ENCODE measurements at regions not wholly inside any gene's neighbourhood (a gene's known extent, or its start where the extent isn't known, plus 50 kb on each side); places are given as distances from the start of the nearest gene placed in this dataset.

DNA sequence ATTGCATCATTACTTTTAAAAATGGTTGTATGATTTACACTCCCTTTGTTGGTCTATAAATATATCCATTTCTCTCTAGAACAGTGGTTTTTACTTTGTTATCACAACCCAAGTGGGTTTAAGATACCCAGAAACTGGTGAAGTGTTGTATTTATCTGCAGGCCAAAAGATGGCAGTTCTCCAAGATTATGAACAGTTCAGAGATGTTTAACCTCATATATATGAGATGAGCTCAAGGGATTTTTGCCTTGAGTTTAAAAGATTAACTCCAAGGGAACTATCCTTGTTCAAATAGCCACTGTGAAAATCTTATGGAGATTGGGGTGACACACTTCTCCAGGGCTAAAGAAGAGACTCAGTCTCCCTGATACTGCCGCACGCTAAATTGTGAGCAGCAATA, 572.6 kb downstream of the TLE4 start:
- DNase-seq (ENCODE audit: low read depth in 4 of 4, low spot score in 3 of 4), result no peak

DNA sequence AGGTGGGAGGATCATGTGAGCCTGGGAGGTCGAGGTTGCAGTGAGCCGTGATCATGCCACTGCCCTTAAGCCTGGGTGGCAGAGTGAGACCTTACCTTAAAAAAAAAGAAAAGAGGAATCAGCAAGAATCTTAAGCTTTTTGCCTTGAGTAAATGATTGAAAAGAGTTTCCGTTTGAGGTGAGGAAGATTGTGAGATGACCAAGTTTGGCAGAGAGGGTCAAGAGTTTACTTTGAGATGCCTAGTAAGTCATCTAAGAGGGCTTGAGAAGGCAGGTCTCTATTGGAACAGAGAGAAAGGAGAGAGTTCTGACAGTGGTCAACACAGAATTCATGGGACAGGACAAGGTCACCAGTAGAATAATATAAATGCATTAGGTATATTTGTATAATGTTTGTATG, 572.1 kb downstream of the TLE4 start:
- DNase-seq (ENCODE audit: low read depth in 4 of 4, low spot score in 3 of 4), result no peak

DNA sequence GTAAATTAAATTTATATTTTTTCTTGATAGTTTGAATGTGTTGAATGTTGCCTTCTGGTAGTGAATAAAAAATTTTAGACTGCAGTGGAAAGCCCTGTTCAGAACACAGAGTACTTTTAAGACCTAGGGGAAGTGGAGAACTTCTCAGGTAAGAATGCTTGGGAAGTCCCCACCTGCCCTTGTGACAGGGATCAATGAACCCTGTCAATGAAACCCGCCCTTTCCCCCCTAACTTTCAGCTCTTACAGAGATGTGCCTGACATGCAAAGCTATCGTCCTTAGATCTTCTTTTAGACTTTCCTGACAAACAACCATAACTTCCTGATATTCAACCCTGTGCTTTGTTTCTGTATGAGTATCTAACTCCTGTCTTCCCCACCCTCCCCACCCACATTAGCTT, 562.7 kb downstream of the TLE4 start:
- DNase-seq (ENCODE audit: low read depth in 4 of 4, low spot score in 3 of 4), result no peak

DNA sequence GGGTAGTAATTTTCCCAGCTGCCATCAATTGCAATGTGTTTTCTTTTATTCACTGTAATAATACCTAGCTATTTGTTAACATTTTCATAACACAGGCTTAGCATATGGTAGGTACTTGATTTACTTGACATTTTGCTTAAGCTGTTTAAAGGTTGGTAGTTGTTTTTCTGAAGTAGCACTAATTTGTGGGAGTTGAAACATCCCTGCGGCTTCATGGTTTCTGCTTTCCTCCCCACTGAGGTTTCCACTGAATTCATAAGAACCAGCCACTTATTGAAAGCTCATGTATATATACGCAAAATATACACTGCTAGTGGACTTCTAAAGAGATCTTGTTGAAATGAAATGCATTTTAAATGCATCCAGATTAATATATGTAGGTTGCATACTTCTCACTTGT, 559.9 kb downstream of the TLE4 start:
- no peak for DNase-seq (ENCODE audit: low read depth in 4 of 4, low spot score in 3 of 4)

DNA sequence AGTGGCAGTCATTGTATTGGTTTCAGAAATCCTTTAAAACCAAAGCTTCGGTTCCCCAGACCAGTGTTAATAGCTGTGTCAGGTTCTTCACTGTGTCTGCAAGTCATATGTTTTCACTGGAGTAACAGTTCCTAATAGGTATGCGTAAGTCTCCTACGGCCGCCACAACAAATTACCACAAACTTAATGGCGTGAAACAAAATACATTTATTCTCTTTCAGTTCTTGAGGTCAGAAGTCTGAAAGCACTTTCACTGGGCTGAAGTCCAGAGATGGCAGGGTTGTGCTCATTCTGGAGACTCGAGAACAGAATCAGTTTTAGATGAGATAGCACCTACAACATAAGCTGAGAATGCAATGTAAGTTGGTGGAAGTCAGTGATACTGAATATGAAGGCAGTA, 556.2 kb downstream of the TLE4 start:
- no peak for DNase-seq (ENCODE audit: low read depth in 4 of 4, low spot score in 3 of 4)

DNA sequence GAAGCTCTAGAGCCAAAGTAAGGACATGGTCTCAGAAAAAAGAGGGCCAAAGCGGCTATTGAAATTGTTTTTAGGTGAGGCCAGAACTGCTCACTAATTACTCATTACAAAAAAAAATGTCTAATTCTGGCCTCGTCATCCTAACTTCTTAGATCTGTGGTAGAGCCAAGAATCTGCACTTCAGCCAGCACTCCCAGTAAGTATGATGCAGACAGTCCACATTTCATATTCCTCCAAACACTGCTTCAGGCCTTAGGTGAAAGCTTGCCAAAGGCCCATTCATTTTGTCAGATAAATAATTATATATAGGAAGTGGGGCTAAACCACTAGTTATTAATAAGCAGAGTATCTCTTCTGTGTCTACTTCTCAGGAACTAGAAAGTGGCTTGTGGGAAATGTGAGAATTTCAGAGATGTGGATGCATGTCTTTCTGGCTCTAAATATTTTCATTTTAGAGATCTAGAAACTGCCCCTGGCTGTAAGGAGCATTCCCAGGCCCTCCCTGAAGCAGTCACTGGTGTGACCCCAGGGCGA, 554.0 kb downstream of the TLE4 start:
- DNase-seq (ENCODE audit: low read depth in 4 of 4, low spot score in 3 of 4), result no peak

DNA sequence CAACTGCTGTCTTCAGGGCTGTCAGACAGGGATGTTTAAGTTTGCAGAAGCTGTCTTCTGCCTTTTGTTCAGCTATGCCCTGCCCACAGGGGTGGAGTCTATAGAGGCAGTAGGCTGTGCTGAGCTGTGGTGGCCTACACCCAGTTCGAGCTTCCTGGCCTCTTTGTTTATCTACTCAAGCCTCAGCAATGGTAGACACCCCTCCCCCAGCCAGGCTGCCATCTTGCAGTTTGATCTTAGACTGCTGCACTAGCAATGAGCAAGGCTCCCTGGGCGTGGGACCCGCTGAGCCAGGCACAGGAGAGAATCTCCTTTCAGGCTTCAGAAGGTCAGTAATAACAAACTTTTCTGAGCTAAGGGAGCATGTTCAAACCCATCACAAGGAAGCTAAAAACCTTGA, 545.3 kb downstream of the TLE4 start:
- DNase-seq (ENCODE audit: low read depth in 4 of 4, low spot score in 3 of 4), result no peak

DNA sequence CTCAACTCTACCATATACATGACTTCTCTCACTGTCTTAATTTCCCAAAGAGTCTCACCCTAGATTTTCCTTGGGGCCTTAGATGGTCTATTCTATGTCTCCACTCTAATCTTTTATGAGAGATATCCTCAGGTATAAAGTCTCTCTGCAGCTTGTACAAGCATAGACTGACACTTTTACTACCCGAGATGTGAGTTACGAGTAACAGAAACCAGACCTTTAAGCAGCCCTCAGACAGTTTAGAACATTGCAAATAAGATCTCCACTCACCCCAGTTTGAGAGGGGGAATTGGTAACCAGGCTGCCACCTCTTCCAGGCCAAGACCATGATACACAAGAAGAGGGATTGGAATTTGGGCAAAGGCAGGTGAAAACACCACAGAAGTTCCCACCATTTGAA, 542.5 kb downstream of the TLE4 start:
- no peak for DNase-seq (ENCODE audit: low read depth in 4 of 4, low spot score in 3 of 4)

DNA sequence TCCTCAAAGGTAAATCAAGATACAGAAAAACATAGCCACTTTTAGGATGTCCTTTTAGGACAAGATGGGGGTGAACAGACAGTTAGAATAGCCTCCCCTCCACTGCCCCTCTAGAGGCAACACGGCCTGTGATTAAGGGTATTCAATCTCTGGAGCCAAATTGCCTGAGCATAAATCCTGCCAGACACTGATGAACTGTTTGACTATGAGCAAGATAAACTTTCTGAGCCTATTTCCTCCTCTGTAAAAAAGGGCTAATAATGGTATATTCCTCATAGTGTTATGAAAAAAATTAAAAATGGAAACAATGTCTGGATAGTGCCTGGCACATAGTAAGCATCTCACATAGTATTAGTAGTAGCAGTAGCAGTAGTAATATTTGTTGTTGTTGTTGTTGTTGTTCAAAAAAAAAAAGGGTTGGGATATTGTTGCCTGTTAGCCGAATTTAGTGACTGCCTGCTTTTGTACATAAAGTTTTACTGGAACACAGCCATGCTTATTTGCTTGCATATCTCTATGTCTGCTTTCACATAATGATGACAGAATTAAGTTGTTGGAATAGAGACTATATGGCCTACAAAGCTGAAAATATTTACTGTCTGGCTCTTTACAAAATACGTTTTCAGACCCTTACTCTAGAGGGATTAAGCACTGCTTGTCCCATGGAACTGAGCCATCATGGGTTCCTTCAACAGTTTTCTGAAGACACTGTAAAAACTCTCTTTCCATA, 536.3 kb downstream of the TLE4 start:
- DNase-seq (ENCODE audit: low read depth in 4 of 4, low spot score in 3 of 4), result no peak

DNA sequence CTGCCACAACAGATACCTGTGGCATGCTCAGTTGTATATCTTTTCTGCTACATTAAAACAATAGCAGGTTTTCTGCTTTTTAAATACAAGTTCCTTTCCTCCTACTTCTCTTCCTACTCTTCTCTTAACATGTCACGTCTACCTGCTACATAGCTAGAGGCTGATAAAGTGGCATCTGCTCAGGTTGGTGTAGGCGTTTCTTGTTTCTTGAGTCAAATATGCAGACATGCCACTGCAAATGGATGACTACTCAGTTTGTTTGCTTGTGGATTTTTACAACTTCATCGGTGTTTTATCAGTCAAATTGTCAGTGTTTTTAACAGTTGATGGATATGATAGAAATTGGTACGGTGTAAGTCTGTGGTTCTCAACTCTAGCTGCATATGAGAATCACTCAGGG, 525.7 kb downstream of the TLE4 start:
- DNase-seq (ENCODE audit: low read depth in 4 of 4, low spot score in 3 of 4), result no peak

DNA sequence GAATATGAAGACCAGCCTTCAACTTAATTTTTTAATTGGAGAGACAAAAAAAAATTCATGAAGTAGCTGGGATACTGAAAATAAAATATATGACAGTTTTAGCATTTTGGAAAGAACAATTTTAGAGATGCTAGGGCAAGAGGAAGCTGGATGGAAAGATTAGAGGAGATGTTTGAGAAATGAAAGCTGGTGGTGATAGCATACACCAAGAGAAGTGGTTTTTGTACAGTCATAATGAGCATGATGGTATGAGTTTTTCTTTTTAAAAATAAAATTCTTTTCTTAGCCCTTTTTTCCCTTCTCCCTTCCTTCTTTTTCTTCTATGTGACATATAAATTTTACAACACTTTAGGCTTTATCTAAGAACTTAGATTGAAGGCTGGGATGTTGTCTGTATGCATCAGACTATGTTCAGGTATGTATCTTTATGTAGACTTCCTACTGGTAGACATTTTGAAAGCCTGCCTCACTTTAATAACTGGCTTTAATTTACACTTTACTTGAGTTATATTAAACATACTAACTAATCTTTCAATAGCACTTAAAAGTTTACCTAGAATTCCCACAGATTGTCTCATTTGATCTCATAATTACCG, 522.5 kb downstream of the TLE4 start:
- no peak for DNase-seq (ENCODE audit: low read depth in 4 of 4, low spot score in 3 of 4)

DNA sequence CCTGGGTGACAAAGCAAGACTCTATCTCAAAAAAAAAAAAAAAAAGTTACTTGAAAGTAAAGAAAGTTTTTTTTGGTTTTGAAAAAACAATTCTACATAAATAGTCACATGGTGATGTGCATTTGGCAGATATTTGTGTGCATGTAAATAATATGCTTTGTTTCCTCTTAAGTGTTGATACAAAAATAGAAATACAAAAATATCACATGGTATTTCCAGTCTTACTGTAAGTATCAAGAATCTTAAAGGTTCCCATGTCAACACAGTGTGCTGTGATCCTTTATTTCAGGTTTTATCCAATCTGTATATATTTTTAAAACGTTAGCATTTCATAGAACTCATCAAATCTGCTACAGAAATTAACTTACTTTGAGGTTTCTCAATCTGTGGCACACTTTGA, 521.9 kb downstream of the TLE4 start:
- DNase-seq (ENCODE audit: low read depth in 4 of 4, low spot score in 3 of 4), result no peak

DNA sequence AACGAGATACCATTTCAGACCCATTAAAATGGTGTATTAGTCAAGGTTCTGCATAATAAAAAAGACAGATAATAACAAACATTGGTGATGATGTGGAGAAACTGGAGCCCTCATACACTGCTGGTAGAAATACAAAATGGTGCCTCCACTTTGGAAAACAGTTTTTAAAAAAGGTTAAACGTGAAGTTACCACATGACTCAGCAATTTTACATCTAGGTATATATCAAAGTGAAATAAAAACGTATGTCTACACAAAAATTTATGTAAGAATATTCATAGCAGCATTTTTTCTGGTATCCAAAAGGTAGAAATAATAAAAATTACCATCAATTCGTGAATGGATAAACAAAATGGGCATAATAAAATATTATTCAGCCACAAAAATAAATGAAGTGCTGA, 519.8 kb downstream of the TLE4 start:
- DNase-seq (ENCODE audit: low read depth in 4 of 4, low spot score in 3 of 4), result no peak

DNA sequence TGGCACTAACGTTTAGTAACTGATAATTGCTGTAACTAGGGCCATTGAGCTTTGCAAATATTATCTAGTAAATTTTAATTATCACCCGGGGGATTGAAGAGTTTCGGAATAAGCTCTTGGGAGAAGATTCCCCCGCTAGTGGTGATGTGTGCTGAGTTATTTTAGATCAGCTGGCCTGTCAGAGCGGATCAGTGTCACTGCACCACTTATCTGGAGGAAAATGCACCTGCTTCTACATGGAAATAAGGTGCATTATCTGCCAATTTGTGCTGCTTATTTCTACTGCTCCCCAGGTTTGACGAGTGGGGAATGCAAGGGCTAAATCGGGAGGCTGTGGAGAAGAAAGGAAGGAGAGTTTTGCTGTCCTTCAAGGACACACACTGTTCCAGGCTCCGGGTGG, 518.6 kb downstream of the TLE4 start:
- no peak for DNase-seq (ENCODE audit: low read depth in 4 of 4, low spot score in 3 of 4)

DNA sequence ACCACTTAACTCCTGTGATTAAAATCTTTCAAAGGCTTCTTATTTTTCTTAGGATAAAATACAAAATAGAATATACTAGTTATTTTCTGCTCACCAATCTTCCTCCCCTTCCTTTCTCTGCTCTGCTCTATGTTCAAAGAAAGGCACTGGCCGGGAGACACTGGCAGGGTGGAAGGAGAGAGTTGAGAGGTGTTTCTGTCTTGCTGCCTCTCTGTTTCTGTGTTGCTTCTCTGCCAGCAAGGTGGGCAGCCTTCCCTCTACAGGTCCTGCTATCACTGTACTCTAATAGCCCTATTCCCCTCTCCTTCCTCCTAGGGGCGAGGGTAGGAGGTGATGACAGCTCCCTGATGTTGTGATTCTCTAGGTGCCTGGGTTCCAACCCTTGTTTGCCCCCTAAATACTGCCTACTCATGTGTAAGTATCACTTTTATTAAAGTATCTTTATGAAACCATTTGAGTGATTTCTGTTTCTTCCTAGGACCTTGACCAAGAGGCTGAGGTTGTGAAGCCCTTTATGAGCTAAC, 515.1 kb downstream of the TLE4 start:
- DNase-seq (ENCODE audit: low read depth in 4 of 4, low spot score in 3 of 4), result no peak

DNA sequence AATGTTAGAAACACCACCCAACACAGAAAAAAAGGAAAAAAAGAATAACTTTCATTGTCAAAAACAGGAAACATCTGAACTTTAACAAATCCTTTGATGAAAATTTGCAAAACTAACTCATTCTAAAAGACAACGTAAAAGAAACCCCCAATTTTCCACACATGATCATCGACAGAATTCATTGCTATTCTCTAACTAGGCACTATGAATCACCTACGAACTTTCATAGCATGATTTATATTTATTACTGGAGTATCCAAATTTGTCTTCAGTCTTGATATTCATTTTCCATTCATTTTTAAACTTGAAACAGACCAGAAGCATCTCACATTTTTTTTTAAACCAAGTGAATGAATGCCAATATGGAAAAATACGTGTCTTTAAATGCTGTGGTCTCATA, 514.6 kb downstream of the TLE4 start:
- DNase-seq (ENCODE audit: low read depth in 4 of 4, low spot score in 3 of 4), result no peak

DNA sequence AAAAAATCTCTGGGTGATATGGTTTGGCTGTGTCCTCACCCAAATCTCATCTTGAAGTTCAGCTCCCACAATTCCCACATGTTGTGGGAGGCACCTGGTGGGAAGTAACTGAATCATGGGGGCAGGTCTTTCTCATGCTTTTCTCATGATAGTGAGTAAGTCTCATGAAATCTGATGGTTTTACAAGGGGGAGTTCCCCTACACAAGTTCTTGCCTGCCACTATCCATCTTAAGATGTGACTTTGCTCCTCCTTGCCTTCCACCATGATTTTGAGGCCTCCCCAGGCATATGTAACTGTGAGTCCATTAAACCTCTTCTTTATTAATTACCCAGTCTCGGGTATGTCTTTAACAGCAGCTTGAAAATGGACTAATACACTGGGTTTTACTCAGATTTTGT, 513.9 kb downstream of the TLE4 start:
- no peak for DNase-seq (ENCODE audit: low read depth in 4 of 4, low spot score in 3 of 4)

DNA sequence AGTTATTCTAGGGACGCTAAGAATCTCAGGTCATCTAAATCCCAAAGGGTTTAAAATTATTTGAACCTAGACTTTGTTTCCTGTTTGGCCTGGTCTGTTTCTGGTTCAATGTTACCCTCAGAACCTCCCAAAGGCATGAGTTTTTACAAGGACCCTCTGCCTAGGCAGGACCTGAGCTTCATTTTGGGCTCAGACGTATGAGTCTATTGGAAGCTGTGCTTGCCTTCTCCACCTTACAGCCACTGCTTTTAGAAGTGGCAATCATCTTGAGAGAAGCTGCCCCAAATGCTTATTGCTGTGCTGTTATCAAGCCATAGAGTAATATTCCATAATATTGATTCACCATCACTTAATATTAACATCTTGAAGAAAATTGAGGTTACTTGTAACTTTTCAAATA, 510.4 kb downstream of the TLE4 start:
- no peak for DNase-seq (ENCODE audit: low read depth in 4 of 4, low spot score in 3 of 4)

DNA sequence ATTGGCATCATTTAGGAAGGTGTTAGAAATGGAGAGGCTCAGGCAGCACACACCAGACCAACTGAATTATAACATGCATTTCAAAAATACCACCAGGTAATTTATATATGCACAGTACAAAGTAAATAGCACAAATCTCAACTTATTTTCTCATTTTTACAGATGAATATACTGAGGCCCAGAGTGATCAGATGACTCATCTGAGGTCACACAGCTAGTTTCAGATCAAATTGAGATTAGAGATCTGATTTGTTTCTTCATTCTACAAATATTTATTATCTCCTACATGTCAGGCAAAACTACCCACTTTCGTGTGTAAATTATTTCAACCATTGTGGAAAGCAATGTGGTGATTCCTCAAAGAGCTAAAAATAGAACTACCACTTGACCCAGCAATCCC, 507.1 kb downstream of the TLE4 start:
- no peak for DNase-seq (ENCODE audit: low read depth in 4 of 4, low spot score in 3 of 4)

DNA sequence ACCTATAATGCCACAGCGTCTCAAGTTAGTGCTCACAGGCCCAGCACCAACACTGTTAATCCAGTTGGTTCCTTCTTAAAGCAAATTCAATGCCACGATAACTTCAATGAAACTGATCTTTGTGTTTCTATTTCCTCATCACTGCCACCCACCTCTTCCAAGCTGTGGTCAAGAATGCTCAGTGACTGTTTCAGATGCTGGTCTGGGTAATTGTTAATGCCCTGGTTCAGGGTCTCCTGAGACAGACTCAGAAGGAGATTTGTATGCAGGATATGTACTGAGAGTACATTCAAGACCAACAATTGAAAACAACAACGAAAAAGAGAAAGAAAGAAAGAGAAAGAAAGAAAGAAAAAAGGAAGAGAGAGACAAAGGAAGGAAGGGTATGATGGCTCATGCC, 505.3 kb downstream of the TLE4 start:
- DNase-seq (ENCODE audit: low read depth in 4 of 4, low spot score in 3 of 4), result no peak

DNA sequence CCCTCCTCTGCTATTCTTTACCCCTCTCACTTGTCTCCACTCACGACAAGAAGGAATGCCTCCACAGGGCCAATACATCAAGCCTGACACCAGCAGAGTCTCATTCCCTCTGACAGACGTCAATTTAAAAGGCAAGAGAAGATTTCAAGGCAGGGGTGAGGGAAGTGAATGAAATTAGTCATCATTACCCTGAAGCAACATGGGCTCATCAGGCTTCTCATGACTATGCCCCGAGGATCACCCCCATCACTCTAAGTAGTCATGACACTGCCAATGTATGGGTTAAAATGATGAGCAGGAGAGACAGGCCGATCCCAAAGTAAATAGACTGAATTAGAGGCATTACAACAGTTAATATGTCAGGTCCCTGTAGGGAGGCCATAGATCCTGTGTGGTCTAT, 504.4 kb downstream of the TLE4 start:
- no peak for DNase-seq (ENCODE audit: low read depth in 4 of 4, low spot score in 3 of 4)

DNA sequence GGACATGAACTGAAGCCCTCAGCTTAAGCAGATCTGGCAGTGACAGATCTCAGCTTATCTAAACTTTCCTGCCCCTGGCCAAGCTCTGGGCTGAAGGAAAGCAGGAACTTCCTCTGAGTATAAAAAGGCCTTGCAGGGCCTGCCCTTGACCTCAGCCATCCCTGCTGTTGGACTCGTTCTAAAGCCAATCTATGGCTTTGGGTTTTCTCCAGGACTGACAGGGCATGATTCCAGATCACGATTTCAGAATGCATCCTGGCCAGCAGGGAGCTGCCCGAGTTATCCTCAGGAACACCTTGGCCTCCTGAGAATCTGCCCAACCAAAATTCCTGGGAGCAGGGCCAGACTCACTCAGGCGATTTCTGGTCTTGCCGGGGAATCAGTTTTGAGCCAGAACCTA, 502.7 kb downstream of the TLE4 start:
- DNase-seq (ENCODE audit: low read depth in 4 of 4, low spot score in 3 of 4), result no peak
